HEK293 (cell line): ENCODE measurements at regions not wholly inside any gene's neighbourhood (a gene's known extent, or its start where the extent isn't known, plus 50 kb on each side); places are given as distances from the start of the nearest gene placed in this dataset.

Experiments used
- CTCF ChIP-seq: fragments of 450-650 bp; formaldehyde crosslinking; IDR thresholded peaks from 2 replicates; pipeline ENCODE4 v1.5.1; 2016; ENCODE audit warnings: missing biosample characterization, missing genetic modification characterization
- KLF9 ChIP-seq: fragments of 450-650 bp; formaldehyde crosslinking; IDR thresholded peaks from 2 replicates; pipeline ENCODE4 v1.5.1; 2016; ENCODE audit warnings: missing biosample characterization, missing genetic modification characterization, low read depth
- YY1 ChIP-seq: fragments of 450-650 bp; formaldehyde crosslinking; IDR thresholded peaks from 2 replicates; pipeline ENCODE4 v1.5.1; 2018; ENCODE audit warnings: missing biosample characterization, missing genetic modification characterization
- ZBTB10 ChIP-seq: fragments of 450-650 bp; formaldehyde crosslinking; IDR thresholded peaks from 2 replicates; pipeline ENCODE4 v1.5.1; 2016; ENCODE audit warnings: missing biosample characterization, missing genetic modification characterization
- ZBTB26 ChIP-seq: fragments of 450-650 bp; formaldehyde crosslinking; optimal IDR thresholded peaks from 2 replicates; pipeline ENCODE3; 2016; ENCODE audit warnings: missing biosample characterization, mild to moderate bottlenecking, missing genetic modification characterization
- ZNF214 ChIP-seq: fragments of 450-650 bp; formaldehyde crosslinking; IDR thresholded peaks from 2 replicates; pipeline ENCODE4 v1.5.1; 2017; ENCODE audit warnings: missing biosample characterization, mild to moderate bottlenecking, missing genetic modification characterization, borderline replicate concordance
- ZNF324 ChIP-seq: fragments of 450-650 bp; formaldehyde crosslinking; IDR thresholded peaks from 2 replicates; pipeline ENCODE4 v1.5.1; 2016; ENCODE audit warnings: missing biosample characterization, missing genetic modification characterization
- ZNF561 ChIP-seq: fragments of 450-650 bp; IDR thresholded peaks from 2 replicates; pipeline ENCODE4 v1.5.1; 2018; ENCODE audit warnings: missing biosample characterization, missing genetic modification characterization, borderline replicate concordance
- ZNF768 ChIP-seq: fragments of 450-650 bp; formaldehyde crosslinking; IDR thresholded peaks from 2 replicates; pipeline ENCODE4 v1.5.1; 2018; ENCODE audit warnings: missing biosample characterization, mild to moderate bottlenecking, missing genetic modification characterization
- ZXDB ChIP-seq: fragments of 450-650 bp; formaldehyde crosslinking; IDR thresholded peaks from 2 replicates; pipeline ENCODE4 v1.5.1; 2016; ENCODE audit warnings: missing biosample characterization, missing genetic modification characterization

GRCh38 chr13:65026505-65026904 lies 2203.6 kb downstream of the PCDH9 start:
- TF ChIP-seq ZBTB10, result no peak
- no peak for TF ChIP-seq CTCF (tag by site-specific recombination)
- TF ChIP-seq YY1 (tag by site-specific recombination), result no peak
- no peak for TF ChIP-seq ZNF324 (tag by site-specific recombination)
- TF ChIP-seq ZNF768 (tag by site-specific recombination), result no peak
- TF ChIP-seq ZXDB (tag by site-specific recombination), result no peak
- TF ChIP-seq ZNF214 (tag by site-specific recombination), result no peak
- no peak for TF ChIP-seq KLF9 (tag by site-specific recombination)
- no peak for TF ChIP-seq ZBTB26
- TF ChIP-seq ZNF561 (tag by site-specific recombination), result no peak
